Neutrophil (primary cell): ENCODE measurements at regions not wholly inside any gene's neighbourhood (a gene's known extent, or its start where the extent isn't known, plus 50 kb on each side); places are given as distances from the start of the nearest gene placed in this dataset.

ENCODE experiments used
- H3K27ac ChIP-seq: fragments of 200-600 bp; sonication (generic); 2 replicates; pipeline ENCODE4 v1.5.1; 2016; ENCODE audit warnings: mild to moderate bottlenecking, moderate library complexity
- H3K27me3 ChIP-seq: fragments of 200-600 bp; sonication (generic); 2 replicates; pipeline ENCODE4 v1.6.0; 2016; ENCODE audit warnings: mild to moderate bottlenecking
- H3K36me3 ChIP-seq: fragments of 200-600 bp; sonication (generic); 2 replicates; pipeline ENCODE4 v1.5.1; 2017
- H3K4me1 ChIP-seq, 2 experiments: fragments of 200-600 bp in 1 of 2; sonication (generic) in 1 of 2; 1 replicate in 1 of 2; 2 replicates in 1 of 2; pipeline versions ENCODE4 v1.5.1 to v1.6.1; 2013 to 2016; ENCODE audit warnings: low read depth in 1 of 2, low read length in 1 of 2, mild to moderate bottlenecking in 1 of 2, moderate library complexity in 1 of 2; ENCODE audit not compliant: control insufficient read depth in 1 of 2, insufficient read depth in 1 of 2
- H3K4me3 ChIP-seq, 2 experiments: fragments of 200-600 bp in 1 of 2; sonication (generic) in 1 of 2; 1 replicate in 1 of 2; 2 replicates in 1 of 2; pipeline ENCODE4 v1.5.1; 2013 to 2016; ENCODE audit warnings: low read depth in 1 of 2, low read length in 1 of 2, mild to moderate bottlenecking in 1 of 2, moderate library complexity in 1 of 2
- H3K9me3 ChIP-seq: fragments of 200-600 bp; sonication (generic); 2 replicates; pipeline ENCODE4 v1.5.1; 2016
- CTCF ChIP-seq: fragments of 200-600 bp; sonication (generic); IDR thresholded peaks from 2 replicates; pipeline ENCODE4 v1.5.1; 2016; ENCODE audit warnings: antibody characterized with exemption

GRCh38 chr16:49009204-49009603 lies 272.4 kb downstream of the CBLN1 start:
- Histone ChIP-seq H3K4me3 (no peak overlapping the region), H3K27me3 (no peaks in the 10 kb centered on the region), H3K9me3 (no peaks in the 10 kb centered on the region), H3K27ac (no peak overlapping the region), H3K4me1 (no peaks in the 10 kb centered on the region), H3K36me3 (no peaks in the 10 kb centered on the region)
- no peak for TF ChIP-seq CTCF

DNA sequence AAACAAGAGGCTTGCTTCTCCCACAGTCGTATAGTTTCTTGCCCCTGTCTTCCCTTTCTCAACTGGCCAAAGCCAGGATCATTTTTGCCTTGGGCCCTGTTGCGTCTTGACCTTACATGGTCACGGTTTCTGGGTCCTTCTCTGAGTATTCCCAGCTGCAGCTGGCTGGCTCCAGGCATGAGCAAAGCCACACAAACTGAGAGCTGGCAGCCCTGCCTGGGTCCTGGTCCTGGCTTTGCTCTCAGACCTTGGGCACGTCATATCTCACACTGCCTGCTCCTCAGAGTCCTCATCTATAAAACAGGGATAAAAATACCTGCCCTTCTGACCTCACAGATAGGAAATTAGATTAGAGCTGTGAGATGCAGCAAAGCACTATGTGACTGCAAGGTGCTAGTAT lies 277.6 kb downstream of the CBLN1 start:
- TF ChIP-seq CTCF: no peak
- Histone ChIP-seq H3K4me1 (no peaks in the 10 kb centered on the region), H3K27ac (no peak overlapping the region), H3K9me3 (no peaks in the 10 kb centered on the region), H3K27me3 (no peaks in the 10 kb centered on the region), H3K36me3 (no peaks in the 10 kb centered on the region), H3K4me3 (no peak overlapping the region)

DNA sequence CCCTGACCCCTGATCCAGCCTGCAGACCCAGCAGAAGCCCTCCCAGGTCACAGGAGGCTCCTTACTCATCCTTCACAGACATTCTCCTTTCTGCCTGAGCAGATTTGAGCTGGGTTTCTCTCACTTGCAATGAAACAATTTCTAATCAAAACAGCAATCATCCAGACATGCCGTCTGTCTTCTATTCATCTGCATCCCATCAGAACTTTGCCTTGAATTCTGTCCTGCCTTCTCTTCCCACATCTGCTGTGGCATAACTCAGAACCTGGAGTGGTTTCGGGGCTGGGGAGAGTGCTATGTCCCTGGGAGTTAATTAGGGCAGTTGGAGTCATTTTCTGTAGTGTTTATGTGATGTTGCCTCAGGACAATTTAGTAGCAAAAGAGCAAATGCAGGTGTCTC lies 278.6 kb downstream of the CBLN1 start:
- Histone ChIP-seq H3K9me3 (no peaks in the 10 kb centered on the region), H3K4me1 (no peaks in the 10 kb centered on the region), H3K27me3 (no peaks in the 10 kb centered on the region), H3K4me3 (no peak overlapping the region), H3K36me3 (no peaks in the 10 kb centered on the region), H3K27ac (no peak overlapping the region)
- no peak for TF ChIP-seq CTCF

DNA sequence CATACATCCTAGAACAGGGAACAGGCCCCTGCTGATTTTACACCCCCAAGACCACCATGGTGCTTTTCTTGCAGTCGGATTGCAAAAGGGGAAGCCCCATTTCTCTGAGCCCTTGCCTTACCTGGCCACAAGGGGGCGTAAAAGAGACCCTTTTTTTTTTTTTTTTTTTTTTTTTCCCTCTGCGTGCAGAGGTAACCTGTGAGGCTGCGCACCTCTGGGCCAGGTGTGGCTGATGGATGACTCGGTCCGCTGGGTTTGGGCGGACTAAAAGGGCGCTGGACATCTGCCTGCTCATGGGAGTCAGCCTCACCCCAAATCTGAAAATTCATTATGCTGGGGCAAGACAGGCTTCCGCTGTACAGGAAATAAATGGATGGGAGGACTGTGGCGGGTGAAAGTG lies 281.0 kb downstream of the CBLN1 start:
- no peaks in the 10 kb centered on the region for H3K36me3 ChIP-seq
- no peak overlapping the region for H3K27ac ChIP-seq
- TF ChIP-seq CTCF: no peak
- no peaks in the 10 kb centered on the region for H3K9me3 ChIP-seq
- no peaks in the 10 kb centered on the region for H3K27me3 ChIP-seq
- H3K4me1 ChIP-seq: no peaks in the 10 kb centered on the region
- H3K4me3 ChIP-seq: no peak overlapping the region

DNA sequence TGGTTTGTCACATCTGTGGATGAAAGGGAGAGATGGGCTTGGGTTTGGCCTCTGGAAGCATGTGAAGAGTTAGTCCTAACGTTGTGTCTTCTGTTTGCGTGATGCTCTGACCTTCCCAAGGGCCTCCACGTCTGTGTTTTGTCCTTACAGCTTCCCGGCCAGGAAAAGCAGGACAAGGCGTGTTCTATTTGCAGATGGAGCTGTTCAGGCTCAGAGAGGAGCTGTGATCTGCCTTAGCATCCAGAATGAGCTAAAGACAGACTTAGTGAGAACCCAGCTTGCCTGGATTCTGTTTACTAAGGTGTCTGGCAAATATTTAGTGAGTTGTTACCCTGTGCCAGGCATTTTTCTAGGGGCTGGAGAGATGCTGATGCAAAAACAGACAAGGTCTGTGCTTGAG lies 282.1 kb downstream of the CBLN1 start:
- no peak for TF ChIP-seq CTCF
- H3K4me3 ChIP-seq: no peak overlapping the region
- no peaks in the 10 kb centered on the region for H3K4me1 ChIP-seq
- H3K9me3 ChIP-seq: no peaks in the 10 kb centered on the region
- H3K27me3 ChIP-seq: no peaks in the 10 kb centered on the region
- H3K36me3 ChIP-seq: no peaks in the 10 kb centered on the region
- no peak overlapping the region for H3K27ac ChIP-seq

GRCh38 chr16:48999044-48999443 lies 282.6 kb downstream of the CBLN1 start:
- no peaks in the 10 kb centered on the region for H3K36me3 ChIP-seq

More at GRCh38 chr16:48999044-48999443, 282.6 kb downstream of the CBLN1 start:
- Histone ChIP-seq H3K4me3 (no peak overlapping the region), H3K4me1 (no peaks in the 10 kb centered on the region), H3K27me3 (no peaks in the 10 kb centered on the region), H3K27ac (no peak overlapping the region), H3K9me3 (no peaks in the 10 kb centered on the region)
- no peak for TF ChIP-seq CTCF
